VCaP (cell line): ENCODE measurements at regions not wholly inside any gene's neighbourhood (a gene's known extent, or its start where the extent isn't known, plus 50 kb on each side); places are given as distances from the start of the nearest gene placed in this dataset.

ENCODE experiments used
- H3K27ac ChIP-seq: fragments of 450-650 bp; 2 replicates; pipeline ENCODE4 v1.5.1; 2017
- TF ChIP-seq, protein P1 (sequence below): fragments of 450-650 bp; conservative IDR thresholded peaks from 2 replicates; pipeline ENCODE4 v1.5.1; 2017; ENCODE audit warnings: mild to moderate bottlenecking, moderate library complexity

DNA sequence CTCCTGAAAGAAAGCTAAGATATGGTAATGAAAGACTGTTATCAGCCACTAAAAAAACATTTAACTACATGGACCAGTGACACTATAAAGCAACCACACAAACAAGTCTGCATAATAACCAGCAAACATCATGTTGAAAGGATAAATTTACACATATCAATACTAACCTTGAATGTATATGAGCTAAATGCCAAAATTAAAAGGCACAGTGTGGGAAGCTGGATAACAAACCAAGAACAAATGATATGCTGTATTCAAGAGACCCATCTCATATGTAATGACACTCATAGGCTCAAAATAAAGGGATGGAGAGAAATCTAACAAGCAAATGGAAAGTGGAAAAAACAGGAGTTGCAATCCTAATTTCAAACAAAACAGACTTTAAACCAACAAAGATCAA is 213.1 kb upstream of the CDH2 start:
- no peak overlapping the region for H3K27ac ChIP-seq
- TF ChIP-seq, protein P1, sequence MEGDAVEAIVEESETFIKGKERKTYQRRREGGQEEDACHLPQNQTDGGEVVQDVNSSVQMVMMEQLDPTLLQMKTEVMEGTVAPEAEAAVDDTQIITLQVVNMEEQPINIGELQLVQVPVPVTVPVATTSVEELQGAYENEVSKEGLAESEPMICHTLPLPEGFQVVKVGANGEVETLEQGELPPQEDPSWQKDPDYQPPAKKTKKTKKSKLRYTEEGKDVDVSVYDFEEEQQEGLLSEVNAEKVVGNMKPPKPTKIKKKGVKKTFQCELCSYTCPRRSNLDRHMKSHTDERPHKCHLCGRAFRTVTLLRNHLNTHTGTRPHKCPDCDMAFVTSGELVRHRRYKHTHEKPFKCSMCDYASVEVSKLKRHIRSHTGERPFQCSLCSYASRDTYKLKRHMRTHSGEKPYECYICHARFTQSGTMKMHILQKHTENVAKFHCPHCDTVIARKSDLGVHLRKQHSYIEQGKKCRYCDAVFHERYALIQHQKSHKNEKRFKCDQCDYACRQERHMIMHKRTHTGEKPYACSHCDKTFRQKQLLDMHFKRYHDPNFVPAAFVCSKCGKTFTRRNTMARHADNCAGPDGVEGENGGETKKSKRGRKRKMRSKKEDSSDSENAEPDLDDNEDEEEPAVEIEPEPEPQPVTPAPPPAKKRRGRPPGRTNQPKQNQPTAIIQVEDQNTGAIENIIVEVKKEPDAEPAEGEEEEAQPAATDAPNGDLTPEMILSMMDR = no peak

DNA sequence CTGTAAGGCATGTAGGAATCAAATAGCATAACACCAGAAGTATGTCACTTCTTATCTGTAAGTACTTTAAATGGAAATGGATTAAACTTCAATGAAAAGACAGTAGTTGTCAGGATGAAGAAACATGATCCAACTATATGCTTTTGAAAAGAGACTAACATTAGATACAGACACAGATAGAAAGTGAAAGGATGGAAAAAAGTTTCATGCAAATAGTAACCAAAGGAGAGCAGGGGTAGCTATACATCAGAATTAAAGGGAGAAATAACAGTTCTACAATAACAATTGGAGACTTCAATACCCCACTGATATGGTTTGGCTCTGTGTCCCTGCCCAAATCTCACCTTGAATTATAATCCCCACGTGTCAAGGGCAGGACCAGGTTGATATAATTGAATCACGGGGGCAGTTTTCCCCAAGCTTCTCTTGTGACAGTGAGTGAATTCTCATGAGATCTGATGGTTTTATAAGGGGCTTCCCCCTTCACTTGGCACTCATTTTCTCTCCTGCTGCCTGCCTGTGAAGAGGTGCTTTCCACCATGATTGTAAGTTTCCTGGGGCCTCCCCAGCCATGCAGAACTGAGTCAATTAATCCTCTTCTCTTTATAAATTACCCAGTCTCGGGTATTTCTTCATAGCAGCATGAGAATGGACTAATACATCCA is 205.4 kb upstream of the CDH2 start:
- H3K27ac ChIP-seq = no peak overlapping the region
- TF ChIP-seq, protein P1 = no peak

DNA sequence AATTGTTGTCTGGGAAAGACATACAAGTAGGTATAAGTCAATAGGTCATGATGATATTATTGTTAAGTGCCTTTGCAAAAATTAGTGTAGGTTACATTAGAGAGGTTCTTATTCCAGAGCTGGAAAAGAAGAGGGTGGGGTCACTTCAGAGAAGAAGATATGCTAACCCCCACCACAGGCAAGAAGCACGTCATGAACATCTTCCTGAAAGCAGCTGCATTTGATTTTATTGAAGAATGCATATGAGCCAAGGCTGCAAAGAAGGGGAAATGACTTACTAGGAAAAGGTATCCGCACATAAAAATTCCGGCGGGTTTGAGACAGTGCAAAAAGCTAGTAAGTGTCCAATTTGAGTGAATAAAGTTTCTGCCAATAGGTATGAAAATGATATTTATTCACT is 195.3 kb upstream of the CDH2 start:
- H3K27ac ChIP-seq = no peak overlapping the region
- TF ChIP-seq, protein P1 = no peak

DNA sequence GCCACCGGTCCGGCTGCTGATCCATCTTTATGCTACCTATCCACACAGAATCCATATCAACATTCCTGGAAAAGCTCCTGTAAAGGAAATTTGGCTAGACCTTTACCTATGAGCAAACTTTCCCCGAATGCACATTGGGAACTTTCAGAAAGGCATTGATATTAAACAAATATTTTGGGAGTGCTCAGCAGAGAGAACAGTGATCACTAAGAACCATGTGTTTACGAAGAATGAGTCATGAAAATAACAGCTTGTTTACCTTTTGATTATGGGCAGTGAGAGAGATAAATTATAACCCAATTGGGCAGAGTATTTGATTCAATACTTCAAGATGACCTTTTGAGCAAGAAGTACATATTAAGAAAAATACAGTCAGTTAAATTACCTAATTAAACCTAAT is 189.7 kb upstream of the CDH2 start:
- TF ChIP-seq, protein P1 = no peak
- H3K27ac ChIP-seq = no peak overlapping the region

DNA sequence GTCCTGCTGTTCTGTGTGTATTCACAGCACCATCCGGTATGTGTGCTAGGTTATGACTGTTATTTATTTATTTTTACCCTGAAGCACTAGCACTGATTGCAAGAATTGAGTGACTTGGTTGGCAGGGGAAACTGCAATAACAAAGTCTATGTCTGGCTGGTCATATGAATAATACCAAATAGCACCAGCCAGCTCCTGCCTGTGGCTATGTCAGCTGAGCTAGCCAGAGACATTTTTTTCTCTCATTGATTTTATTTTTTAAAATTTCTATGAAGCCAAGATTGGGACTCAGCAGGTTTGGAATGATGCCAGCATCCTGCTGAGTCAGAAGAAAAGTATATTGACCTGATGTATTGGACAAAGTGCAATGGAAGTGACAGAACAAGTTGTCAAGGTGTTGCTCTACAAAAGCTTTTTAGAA is 188.5 kb upstream of the CDH2 start:
- H3K27ac ChIP-seq = no peak overlapping the region

DNA sequence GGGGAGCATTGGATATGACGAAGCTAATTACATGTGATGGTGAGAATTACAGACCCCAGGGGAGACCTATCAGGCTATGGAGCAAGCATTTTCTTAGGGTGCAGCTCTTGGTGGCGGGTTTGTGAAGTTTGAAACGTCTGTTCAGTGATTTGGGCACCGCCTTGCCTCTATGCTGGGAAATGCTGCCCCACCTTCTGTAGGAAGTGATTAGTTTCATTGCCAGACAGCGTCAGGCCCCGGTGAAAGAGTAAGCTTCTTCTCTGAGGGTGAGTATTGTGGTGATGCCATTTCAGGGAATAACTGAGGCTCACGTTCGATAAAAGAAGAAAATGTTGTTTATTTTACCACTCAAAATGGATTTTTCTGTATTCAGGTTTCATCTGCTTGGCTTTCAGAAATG is 186.2 kb upstream of the CDH2 start:
- no peak overlapping the region for H3K27ac ChIP-seq
- TF ChIP-seq, protein P1 = no peak

More for the DNA sequence above, 188.5 kb upstream of the CDH2 start:
- TF ChIP-seq, protein P1 = no peak

DNA sequence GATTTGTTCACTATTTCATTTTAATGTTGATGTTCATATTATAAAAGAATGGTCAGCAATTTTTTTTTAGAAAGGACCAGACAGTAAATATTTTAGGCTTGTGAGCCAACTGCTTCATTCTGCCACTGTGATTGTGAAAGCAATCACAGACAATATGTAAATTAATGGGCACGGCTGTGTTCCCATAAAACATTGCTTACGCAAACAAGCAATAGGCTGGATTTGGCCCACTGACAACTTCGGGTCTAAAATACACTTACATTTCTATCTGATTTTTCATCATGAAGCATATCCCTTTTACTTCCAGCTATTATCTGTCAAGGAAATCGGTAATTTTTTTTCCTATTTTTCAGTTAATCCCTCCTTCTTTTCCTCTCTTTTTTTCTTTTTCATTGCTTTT is 182.2 kb upstream of the CDH2 start:
- TF ChIP-seq, protein P1 = no peak
- H3K27ac ChIP-seq = no peak overlapping the region
